ENCODE measurements at regions not wholly inside any gene's neighbourhood (a gene's known extent, or its start where the extent isn't known, plus 50 kb on each side); places are given as distances from the start of the nearest gene placed in this dataset.

GRCh38 chr2:33924586-33925169, 325.6 kb upstream of the FAM98A start:
- TF ChIP-seq CTCF (IDR thresholded peaks at IDR 0.05): no peak
- TF ChIP-seq POLR2A (IDR thresholded peaks at IDR 0.05): no peak
